ENCODE measurements at regions not wholly inside any gene's neighbourhood (a gene's known extent, or its start where the extent isn't known, plus 50 kb on each side); places are given as distances from the start of the nearest gene placed in this dataset.

DNA sequence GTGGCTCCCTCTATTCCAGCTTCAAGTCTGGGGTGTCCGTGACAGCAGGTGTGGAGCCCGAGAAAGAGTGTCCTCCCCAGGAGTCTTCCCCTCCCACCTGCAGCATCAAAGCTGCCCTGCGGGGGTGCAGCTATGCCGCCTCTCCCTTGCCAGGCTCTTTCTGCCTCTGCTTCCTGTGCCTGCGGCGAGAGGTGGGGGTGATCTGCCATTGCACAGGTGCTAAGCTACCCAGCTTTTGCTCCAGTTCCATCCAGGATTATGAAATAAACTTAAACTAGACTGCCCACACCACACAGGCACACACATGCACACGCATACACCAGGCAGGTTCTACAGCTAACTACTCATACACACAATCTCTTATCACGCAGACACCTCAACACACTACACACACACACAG is 104.7 kb upstream of the CLDN10 start:
- DNase-seq (ENCODE audit: low spot score): no peak

DNA sequence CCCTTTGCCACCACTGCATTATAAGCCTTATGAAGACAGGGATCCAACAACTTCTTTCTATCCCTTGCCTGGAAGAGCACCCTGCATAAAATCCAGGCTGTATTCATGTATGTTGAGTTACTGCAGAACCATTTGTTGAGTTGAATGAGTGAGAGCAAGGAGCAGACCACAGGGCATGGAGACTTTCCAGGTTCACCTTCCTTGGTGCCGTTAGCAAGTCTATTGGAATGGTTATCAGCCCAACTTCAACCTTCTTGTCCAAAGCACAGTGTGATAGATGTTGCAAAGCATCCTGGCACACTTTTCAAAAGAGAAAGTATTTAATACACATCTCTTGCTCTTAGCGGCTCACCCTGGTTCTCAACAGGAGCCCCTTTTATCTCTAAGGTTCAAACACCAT is 100.9 kb upstream of the CLDN10 start:
- no peak for DNase-seq (ENCODE audit: low spot score)

DNA sequence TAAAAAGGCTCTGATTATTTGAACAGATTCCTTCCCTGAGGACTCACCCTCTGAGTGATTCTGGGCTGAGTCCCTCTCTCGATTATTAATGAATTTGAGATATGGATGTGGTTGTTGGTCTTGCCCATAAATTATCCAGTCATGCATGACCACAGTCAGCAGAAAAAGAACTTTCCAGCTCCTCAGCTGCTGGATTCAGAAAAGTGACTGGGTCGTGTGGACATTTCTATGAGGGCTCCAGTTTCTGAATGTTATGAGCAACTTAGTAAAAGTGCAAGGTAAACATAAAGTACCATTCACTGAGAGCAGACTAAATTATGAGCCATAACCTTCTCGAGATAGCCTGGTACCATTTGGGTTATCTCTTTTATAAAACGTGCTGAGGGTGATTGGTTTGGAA is 100.1 kb upstream of the CLDN10 start:
- DNase-seq (ENCODE audit: low spot score): no peak

DNA sequence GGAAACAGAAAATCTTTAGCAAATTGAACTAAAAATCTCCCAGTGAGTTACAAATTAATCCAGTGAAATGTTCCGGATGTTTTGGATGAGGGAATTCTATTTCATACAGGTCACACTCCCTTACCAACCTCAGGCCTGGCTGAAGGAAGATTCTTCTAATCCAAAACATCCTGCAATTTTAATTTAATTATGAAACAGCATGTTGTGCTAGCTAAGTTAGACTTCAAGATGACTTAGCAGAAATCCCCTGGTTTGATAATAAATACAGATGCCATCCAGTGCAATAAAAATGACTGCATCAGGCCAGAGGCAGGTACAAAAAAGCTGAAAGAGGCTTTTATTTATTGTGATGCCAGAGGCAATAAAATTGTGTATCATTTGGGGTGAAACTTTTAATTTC is 96.7 kb upstream of the CLDN10 start:
- DNase-seq (ENCODE audit: low spot score): no peak

DNA sequence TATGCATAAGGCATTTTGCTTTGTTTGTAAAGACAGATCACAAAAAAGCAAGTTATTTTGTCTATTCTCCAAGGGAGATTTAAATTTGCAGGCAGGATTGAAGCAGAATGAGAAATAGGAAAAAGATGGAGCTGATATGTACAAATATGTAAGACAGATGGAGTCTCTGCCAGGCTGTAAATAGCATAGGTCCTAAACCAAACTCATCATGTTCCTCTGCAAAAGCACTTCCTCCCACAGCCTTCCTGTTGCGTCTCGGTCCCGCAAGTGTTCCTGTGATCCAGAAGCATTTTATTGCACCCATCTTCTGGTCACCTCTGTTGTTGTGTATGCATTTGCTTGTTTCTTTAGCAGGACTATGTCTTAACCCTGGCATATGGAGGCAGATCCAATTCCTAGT is 95.7 kb upstream of the CLDN10 start:
- no peak for DNase-seq (ENCODE audit: low spot score)

DNA sequence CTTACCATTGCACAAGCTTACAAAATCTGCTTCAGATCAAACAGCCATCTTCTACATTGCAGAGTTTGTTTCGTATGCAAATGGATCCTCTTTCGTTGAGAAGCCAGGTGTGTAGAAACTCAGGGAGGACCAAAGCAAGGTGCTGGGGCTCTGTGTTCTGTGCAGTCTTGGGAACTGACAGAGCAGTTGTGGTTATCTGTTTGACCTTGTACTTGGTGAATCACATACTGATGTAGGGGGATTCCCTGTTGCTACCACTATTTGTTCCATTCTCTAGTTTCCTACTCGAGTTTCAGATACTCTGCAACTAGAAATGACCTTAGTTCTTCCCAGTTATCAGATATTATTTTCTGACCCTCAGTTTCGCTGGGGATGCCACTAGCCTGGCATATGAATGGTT is 95.2 kb upstream of the CLDN10 start:
- DNase-seq (ENCODE audit: low spot score): no peak

DNA sequence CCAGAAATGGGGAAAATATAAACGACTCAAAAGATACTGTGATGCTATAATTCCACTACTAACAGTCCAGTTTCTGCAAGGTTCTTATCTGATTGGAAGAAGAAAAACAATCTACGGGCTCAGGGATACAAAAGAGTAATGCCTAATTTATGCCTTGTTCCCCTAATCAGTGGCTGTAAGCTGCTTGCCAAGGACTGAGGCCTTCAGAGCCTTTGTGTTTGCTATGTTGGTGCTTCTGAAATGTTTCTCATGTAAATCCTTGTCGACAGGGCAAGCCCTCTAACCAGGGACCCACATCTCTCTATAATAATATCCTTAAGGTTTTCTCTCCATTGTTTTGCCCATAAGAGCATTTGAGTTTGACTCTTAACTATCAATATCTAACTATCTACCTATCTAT is 89.7 kb upstream of the CLDN10 start:
- DNase-seq (ENCODE audit: low spot score): no peak

DNA sequence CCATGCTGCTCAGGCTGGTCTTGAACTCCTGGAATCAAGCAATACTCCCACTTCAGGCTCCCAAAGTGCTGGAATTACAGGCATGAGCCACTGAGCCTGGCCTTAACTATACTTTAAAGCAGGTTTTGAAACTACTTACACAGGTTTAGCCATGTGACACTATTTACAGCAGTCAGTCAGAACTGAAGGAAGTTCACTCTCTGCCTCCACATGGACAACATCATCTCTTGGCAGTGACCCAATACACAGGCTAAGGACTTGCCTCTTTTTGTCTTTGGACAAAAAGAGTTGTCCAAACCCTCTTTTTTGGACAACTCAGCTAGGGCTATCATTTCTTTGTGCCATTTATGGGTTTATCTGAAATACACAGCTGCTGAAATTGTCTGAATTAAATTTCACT is 89.0 kb upstream of the CLDN10 start:
- no peak for DNase-seq (ENCODE audit: low spot score)

DNA sequence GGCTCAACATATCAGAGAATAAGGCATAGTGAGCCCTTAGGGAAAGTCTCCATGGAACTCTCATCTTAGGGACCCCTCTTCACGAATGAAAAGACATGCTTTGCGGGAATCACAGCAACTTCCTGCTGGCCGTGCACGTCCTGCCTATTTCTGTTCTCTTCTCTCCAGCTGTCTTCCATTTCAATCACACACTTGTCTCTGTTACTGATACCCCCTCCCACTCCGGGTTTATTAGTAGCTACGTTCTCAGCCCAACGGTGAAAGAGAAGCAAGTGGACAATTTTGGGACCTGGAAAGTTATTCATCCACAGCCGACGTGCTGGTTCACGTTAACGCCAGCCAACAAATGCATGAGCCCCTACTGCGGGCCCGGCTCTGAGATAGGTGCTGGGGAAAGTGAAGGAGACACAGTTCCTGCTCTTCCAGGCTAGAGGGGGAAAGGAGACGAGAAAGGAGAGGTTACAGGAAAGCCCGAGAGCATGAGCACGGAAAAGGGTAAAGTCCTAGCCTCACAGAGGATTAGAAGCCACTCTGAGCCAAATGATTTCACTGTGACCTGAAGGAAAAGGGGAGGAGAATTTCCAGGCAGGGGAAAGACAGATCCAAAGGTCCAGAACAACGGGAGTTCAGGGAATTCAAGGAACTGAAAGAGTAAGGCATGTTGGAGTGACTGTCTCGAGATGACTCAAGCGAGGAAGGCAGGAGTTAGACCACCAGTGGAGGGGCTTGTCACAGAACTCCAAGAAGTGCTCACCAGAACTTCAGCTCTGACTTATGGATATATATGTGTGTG is 81.8 kb upstream of the CLDN10 start:
- DNase-seq (ENCODE audit: low spot score): no peak

DNA sequence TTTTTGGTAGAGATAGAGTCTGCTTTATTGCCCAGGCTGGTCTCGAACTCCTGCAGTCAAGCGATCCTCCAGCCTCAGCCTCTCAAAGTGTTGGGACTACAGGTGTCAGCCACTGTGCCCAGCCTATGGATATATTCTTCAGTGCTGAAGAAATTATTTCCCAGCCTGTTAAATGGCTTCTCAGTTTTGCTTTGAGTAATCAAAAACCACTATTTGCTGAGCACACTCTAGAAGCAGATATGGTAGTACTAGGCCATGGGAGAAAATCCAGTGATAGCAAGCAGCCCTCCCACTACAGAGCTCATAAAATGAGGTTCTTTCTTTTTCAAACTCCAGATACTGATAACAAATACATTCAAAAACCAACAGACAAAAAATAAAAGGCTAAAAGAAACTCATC is 80.6 kb upstream of the CLDN10 start:
- DNase-seq (ENCODE audit: low spot score): no peak

DNA sequence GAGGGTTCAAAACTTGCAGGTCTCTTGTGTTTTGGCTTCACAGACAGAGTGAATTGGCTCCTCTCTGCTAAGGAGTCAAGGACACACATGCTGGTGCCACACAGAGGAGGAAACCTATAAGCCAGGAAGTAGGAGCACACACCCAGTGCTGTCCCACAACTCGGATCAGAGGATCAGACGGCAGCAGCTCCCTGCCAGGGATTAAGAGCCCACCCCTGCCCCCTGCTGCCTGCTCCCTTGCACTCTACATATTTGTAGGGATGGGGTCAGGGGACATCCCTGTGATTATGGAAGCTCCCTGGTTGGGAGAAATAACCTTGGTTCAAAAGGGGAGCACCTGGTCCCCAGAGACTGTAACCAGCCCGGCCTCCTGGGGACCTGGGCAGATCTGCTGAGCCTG is 77.5 kb upstream of the CLDN10 start:
- DNase-seq (ENCODE audit: low spot score): no peak

DNA sequence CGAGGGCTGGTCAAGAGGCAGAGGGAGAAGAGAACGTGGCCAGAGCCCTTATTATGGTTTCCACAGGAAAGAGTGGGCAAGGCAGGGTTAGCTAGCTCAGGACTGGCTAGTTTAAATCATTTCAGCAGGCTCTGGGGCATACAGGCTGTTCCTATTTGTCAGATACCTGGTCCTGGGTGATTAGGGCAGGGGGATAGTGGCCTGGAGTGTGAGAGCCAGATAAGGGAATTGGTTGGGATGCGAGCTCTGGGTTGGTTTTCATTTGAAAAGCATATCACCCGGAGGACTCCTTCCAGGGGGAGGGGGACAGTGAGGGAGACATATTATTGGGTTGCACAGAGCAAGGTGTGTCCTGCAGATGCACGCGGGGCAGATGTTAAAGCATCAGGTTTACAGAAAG is 75.3 kb upstream of the CLDN10 start:
- DNase-seq (ENCODE audit: low spot score): no peak

DNA sequence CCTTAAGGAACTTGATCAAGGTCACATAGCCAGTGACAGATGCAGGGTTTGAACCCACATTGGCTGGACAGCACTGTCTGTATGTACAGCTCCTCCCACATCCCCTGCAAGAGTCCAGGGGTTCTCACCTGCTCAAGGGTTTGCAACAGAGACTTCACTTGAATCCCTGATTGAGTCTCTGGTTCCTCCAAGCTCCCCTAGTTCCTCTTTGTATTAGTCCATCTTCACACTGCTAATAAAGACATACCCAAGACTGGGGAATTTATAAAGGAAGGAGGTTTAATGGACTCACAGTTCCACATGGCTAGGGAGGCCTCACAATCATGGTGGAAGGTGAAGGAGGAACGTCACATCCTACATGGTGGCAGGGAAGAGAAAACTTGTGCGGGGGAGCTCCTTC is 72.8 kb upstream of the CLDN10 start:
- no peak for DNase-seq (ENCODE audit: low spot score)

DNA sequence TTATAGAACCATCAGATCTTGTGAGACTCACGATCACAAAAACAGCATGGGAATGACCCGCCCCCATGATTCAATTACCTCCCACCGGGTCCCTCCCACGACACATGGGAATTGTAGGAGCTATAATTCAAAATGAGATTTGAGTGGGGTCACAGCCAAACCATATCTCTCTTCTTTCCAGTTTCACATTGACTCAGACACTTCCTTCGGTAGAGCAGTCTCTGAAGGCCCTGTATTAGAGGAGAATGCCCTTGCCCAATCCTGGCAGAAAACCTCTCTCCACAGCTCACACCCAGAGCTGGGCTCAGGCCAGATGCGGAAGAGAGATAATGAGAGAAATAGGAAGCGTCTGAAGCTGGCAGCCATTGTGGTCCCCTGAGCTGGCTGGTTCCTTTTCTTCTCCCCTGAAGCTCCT is 72.4 kb upstream of the CLDN10 start:
- DNase-seq (ENCODE audit: low spot score): no peak

DNA sequence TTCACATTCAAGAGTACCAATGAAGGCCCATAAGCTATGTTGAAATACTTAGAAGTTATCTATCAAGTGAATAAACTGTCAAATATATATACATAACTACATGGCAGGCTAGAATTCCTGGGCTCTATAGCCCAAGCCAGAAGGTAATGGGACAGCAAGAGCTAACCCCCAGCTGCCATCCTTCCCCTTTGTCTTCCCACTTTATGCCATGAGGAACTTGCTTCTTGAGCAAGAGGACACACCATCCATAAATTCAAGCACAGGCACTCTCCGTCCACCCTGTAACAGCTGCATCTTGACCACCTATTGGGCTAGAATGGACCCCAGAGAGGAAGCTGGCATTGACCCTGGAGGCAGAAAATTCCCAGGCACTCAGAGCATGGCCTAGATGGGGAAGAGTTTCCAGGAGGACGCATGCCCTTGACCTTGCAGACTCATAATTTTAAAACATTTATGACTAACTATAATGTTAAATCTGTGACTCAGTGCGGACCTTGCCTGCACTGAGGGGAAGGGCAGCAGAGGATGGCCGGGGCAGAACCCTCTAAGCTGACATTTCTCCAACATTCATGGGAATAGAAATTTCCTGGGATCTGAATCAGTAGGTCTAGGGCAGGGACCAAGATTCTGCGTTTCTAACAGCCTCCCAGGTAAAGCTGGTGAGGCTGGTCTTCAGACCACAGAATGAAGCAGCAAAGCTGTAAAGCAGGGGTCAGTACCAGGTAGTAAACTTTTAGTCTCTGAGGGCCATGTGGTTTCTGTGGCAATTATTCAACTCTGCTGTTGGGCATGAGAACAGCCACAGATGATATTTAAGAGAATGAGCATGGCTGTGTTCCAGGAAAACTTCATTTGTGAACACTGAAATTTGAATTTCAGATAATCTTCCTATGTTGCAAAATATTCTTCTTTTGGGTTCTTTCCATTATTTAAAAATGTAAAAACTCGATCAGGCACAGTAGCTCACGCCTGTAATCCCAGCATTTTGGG is 71.4 kb upstream of the CLDN10 start:
- peak; percentile 22 for DNase-seq (ENCODE audit: low spot score)

DNA sequence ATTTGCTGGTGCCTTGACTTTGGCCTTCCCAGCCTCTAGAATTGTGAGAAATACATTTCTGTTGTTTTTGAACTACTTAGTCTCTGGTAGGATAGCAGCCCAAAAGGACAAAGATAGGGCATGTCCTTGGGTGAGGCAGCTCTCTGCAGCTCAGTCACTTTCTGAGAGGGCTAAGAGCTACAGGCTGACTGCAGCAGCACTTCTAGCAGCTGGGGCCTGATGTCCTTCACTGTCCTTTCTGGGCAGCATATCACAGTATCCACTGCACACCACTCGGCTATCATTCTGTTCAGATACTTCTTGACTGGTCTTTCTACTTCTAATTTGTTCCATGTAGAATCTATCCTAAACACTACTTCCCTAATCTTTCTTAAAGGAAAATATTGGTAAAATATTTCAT is 68.5 kb upstream of the CLDN10 start:
- no peak for DNase-seq (ENCODE audit: low spot score)

DNA sequence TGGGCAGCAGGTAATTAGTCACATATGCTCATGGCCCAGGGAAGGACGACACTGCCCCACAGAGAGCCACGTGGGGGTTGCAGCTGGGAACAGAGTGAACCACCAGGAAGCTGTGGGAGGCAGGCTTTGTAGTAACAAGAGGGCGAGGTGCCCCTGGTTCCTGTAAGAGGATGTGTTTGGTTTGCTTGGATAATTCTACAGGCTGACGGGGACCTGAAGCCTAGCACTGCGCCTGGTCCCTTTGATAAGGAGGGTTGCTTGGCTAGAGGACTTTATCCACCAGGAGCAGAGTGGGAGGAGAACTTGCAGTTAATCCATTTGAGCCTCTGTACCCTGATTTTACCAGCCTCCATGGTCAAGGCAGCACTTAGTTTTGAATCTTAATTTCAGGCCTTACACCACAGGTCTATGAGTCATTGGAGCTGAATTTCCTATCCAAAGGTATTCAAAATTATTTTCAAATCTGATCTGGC is 67.4 kb upstream of the CLDN10 start:
- DNase-seq (ENCODE audit: low spot score): no peak

DNA sequence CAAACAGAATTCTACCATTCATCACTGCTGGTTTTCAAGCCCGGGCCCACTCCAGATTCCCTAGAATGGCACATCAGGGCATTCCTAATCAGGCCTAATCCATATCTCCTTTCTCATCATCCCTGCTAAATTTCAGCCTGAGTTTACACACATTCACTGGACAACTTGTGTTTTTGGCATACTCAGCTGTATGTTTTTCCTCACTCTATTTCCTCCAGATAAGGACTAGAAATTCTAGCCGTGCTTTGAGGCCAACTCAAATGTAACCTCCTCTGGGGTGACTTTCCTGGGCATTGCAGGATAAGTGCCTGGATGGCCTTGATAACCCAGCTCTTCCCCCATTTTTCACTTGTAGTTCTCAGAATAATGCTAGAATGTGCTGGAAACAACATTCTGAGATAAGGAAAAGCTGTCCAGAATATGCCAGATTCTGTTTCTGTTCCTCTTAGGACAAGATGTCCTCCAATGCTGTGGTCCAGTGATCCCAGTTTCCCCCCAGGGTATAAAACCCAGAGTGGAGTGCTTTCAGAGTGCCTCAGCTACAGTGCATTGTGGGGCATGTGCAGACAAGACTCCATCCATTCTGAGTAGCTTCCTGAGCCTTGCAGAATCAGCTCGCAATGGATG is 66.9 kb upstream of the CLDN10 start:
- no peak for DNase-seq (ENCODE audit: low spot score)

DNA sequence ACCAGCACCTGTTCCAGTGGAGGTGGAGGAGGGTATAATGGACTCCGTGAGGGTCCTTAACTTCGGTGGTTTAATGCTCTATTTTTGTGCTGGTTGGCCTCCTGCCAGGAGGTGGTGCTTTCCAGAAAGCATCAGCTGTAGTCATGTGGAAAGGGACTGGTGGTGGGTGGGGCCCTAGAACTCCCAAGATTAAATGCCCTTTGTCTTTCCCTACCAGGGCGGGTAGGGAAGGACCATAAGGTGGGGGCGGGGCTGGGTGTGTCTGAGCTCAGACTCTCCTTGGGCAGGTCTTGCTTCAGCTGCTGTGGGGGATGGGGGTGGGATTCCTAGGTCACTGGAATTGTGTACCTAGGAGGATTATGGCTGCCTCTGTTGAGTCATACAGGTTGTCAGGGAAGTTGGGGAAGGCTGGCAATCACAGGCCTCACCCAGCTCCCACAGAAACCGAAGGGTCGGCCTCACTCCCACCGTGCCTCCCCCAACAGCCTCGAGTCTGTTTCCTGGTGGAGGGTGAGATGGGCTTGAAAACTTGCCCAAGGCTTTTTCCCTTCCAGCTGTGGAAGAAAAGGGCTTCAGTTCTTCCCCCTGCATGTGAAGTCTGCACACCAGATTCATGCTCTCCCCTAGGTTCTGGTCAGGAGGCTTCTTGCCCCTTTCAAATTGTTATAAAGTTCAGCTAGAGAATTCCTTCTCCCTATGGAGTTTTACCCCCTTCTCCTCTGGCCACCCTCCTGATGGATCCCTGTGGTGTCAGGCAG is 60.3 kb upstream of the CLDN10 start:
- no peak for DNase-seq (ENCODE audit: low spot score)

DNA sequence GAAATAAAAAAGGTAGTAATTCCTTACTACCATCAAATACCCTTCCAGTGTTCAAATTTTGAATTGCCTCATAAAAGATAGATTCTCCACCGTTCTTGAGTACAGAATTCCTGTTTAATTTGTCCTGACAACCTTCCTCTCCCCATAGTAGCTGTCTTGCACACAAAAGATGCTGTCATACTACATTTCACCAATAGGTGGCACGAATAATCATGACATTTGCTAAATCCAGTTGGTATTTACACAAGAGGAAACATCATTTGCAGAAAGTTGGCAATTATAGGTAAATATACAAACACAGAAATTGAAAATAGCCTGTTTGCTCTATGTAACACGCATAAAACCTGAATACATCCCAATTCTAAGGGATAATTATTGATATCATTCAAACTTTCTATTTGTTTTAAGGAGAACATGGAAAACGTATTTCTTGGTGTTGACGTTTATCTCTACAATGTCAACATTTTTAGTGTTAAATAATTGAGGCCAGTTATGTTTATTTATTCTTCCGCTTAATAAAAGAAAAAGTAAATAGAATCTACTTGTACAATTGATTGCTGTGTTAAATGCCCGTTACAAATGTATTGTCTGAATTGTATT is 58.3 kb upstream of the CLDN10 start:
- DNase-seq (ENCODE audit: low spot score): peak; percentile 68

DNA sequence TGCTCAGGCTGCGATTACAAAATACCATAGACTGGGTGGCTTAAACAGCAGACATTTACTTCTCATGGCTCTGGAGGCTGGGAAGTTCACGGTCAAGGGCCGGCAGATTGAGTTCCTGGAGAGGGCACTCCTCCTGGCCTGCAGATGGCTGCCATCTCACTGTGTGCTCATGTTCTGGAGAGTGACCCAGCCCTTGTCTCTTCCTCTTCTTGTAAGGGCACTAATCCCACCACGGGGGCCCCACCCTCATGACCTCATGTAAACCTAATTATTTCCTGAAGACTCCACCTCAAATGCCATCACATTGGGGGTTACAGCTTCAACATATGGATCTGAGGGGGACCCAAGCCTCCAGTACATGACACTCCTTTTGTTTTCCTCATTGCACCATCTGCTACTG is 56.0 kb upstream of the CLDN10 start:
- no peak for DNase-seq (ENCODE audit: low spot score)

All from RKO (cell line).